Fibroblast of skin of scalp (primary cell): ENCODE measurements at regions not wholly inside any gene's neighbourhood (a gene's known extent, or its start where the extent isn't known, plus 50 kb on each side); places are given as distances from the start of the nearest gene placed in this dataset.
A peak's percentile ranks its signal among the peaks of the same experiment; 100 is the strongest.
"Not testable (repeated sequence)": the region's sequence is repeated elsewhere in the genome, so short reads cannot be mapped to it uniquely, and the experiment has no call there.

Experiments used
- DNase-seq: peaks from one replicate; pipeline ENCODE4 v3.0.0-alpha.2; 2013

GRCh38 chr12:18794000-18794399 is 56.1 kb downstream of the CAPZA3 start:
- no peak for DNase-seq

- peak; percentile 8 for DNase-seq
Measured at GRCh38 chr12:18797604-18798003, 59.7 kb downstream of the CAPZA3 start.

GRCh38 chr12:18798535-18799361 is 60.8 kb downstream of the CAPZA3 start:
- no peak for DNase-seq

- DNase-seq, result peak; percentile 40
Measured at GRCh38 chr12:18799561-18799960, 61.6 kb downstream of the CAPZA3 start.

DNA sequence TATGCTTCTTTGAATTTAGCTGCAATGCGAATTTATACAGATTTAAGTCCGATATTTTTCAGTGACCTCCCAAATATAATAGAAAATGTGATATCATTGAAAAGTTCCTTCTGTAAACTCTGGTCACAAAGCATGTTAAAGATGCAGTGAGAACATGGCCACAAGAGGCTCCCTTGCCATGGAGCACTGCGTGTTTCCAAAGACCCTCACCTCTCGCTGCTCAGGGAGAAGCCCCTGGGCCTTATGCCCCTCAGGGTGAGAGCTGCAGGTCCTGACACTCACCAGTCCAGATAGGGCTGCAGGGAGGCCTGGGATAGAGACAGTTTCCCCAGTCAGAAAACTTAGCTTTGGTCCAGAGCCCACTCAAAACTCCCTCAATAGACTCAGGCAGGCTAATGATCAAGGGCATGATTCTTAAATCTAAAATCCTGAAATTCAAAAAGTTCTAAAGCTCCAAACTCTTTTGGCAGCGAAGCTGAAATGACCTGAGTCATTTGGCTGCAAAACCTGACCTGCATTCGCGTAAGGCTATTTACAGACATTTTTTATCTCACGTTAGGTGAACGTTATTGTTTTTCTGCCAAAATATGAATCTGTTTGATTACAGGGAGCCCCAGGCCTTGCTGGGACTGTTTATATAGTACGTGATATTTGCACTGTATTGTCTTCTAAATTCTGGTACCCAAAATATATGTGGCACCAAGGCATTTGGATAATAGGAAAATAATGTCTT is 67.8 kb downstream of the CAPZA3 start:
- DNase-seq, result no peak

GRCh38 chr12:18807714-18808113 is 69.8 kb downstream of the CAPZA3 start:
- no peak for DNase-seq

- no peak for DNase-seq
Measured at GRCh38 chr12:18808221-18808620, 70.3 kb downstream of the CAPZA3 start.

DNA sequence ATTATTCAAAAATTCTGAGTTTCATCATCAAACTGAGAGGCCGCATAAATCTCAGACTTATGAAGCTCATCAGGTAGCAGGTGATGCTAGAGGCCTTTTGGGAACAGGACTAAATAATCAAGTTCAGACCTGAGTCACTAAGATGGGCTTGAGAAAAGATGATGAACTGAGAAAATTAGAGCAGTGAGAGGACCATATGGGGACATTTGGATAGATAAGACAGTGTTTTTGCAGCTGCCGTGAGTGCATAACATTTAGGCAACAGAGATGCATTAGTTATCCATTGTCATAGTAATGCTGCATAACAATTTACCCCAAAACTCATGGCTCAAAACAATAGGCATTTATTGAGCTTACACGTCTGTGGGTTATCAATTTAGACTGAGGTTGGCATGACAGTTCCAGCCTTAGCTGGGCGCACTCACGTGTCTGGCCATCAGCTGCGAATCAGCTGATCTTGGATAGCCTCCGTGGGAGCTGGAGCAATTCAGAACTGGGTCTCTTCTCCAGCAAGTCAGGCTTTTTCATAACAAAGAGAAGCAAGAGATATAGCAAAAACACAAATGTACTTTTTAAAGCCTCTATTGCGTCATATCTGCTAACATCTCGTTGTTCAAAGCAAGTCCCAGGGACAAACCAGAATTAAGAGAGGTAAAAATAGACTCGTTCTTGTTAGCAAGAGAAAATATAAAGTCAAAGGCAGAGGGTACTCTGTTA is 72.8 kb downstream of the CAPZA3 start:
- DNase-seq, result no peak

GRCh38 chr12:18811273-18811672 is 73.4 kb downstream of the CAPZA3 start:
- no peak for DNase-seq

DNA sequence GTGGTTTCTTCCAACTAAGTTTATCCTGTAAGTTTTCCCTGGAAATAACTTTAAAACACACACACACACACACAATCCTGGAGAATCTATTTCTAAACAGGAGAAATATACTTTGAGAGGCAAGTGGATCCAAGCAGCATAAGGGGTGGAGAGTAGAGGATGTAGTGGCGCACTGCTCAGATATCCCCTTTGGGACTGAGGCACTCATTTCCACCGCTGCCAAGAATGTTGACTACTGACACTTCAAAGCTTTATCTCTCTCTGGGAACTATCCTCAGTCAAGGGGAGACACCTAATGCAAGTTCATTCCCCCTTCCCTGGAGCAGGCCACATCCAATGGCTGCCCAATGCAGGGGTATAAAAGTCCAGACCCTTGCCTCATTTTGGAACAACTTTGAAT is 75.8 kb downstream of the CAPZA3 start:
- DNase-seq, result no peak

DNA sequence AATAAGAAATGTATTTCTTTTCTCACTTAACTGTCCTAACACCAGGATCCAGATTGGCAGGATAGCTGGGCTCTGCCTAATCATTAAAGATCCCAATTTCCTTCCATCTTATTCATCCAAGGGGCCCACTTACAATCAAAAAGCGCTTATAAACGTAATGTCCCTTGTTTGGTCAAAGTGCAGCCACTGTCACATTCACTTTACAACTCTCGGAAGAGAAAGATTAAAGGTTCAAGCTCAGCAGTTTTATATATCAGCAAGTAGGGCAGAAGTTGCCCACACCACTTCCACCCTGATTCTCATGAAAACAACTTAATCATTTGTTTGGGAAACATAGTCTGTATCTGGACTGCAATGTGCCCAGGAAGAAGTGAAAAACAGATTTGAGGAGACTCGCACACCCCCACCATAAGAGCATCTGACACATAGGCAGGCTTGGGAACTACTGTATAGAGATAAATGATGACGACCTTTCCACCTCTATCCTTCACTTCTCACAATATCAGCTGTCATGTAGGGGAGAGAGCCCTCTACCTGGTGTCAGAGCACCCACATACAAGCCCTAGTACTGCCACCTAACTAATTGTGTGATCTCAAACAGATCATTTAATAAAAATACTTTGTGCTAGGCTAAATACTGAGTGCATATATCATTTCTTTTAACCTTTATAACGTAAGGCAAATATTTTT is 80.8 kb downstream of the CAPZA3 start:
- DNase-seq, result no peak

DNA sequence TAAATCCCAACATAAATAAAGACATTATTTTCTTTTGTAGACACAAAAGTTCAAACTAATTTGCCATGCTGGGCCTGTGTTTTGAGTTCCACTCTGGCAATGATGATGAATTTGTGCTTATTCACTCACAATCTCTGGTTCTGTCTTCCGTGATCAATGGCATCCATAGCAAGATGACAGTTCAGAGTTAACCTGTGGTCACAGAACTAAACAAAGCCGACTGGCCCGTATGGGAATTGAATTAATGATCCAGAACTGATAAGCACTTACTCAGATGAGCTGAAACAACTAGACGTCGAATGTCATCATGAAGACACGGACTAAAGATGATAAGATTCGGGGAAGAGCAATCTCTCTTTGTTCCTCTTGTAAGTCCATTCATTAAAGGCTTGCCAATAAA is 81.6 kb downstream of the CAPZA3 start:
- no peak for DNase-seq

DNA sequence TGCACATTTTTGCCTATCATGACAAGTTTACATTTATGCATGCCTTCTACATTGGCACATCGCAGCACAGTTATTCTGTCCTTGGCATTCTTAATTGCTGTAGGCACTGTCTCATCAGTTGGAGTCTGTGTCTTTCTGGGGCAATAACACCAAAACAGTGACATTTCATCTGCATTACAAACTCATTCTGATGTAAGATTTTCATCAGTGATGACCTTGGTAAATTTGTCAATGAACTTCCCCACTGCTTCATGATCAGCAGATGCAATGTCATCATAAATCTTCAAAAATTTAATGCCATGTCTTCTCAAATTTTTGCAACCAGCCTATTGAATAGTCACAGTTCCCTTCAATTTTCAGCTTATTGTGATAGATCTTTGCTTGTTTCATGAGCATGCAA is 85.5 kb downstream of the CAPZA3 start:
- no peak for DNase-seq

GRCh38 chr12:18824287-18824686 is 86.4 kb downstream of the CAPZA3 start:
- no peak for DNase-seq

DNA sequence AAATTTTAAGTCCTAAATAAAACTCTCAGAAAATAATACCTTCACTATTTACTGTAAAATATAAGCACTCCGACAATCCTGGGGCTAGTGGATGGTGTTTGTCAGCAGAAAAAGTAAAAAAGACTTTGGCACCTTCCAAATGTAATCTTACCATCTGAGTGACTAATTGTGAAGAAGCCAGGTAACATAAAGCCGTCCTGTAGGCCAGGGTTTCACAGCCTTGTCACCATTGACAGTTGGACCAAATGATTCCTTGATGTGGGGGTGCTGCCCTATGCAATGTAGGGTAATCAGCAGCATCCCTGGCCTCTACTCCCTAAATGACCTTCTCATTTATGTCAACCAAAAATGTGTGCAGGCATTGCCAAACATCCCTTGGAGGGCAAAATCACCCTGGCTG is 87.2 kb downstream of the CAPZA3 start:
- DNase-seq, result no peak

- DNase-seq, result no peak
Measured at GRCh38 chr12:18827913-18828312, 90.0 kb downstream of the CAPZA3 start.

- no peak for DNase-seq
Measured at GRCh38 chr12:18828483-18828882, 90.6 kb downstream of the CAPZA3 start.

GRCh38 chr12:18828987-18829386 is 91.1 kb downstream of the CAPZA3 start:
- no peak for DNase-seq

DNA sequence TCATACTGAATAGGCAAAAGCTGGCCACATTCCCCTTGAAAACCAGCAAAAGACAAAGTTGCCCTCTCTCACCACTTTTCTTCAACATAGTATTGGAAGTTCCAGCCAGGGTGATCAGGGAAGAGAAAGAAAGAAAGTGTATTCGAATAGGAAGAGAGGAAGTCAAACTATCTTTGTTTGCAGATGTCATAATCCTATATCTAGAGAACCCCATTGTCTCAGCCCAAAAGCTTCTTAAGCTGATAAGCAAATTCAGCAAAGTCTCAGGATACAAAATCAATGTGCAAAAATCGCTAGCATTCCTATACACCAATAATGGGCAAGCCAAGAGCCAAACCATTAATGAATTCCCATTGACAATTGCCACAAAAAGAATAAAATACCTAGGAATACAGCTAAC is 95.0 kb downstream of the CAPZA3 start:
- DNase-seq, result not testable (repeated sequence)

- DNase-seq, result no peak
Measured at GRCh38 chr12:18837025-18837424, 99.1 kb downstream of the CAPZA3 start.

- DNase-seq, result no peak
Measured at GRCh38 chr12:18837505-18837904, 99.6 kb downstream of the CAPZA3 start.

- not testable (repeated sequence) for DNase-seq
Measured at GRCh38 chr12:18840997-18841396, 103.1 kb downstream of the CAPZA3 start.

- peak; percentile 66 for DNase-seq
Measured at GRCh38 chr12:18849080-18849479, 111.2 kb downstream of the CAPZA3 start.
